Liver (tissue), 8 donors: ENCODE measurements at regions not wholly inside any gene's neighbourhood (a gene's known extent, or its start where the extent isn't known, plus 50 kb on each side); places are given as distances from the start of the nearest gene placed in this dataset.

ENCODE experiments used
- DNase-seq: peaks from one replicate; pipeline ENCODE4 v3.0.0-alpha.2; 2017; ENCODE audit warnings: low spot score
- H3K27ac ChIP-seq, 2 donors: one replicate each; pipeline ENCODE4 v1.7.0; 2013; ENCODE audit warnings: inconsistent platforms in 2 of 2, low read length in 2 of 2, control low read depth in 1 of 2, low read depth in 1 of 2, mild to moderate bottlenecking in 1 of 2
- H3K27me3 ChIP-seq, 4 donors: one replicate each; pipeline versions ENCODE4 v1.6.1 to v1.7.0; 2013; ENCODE audit warnings: low read length in 3 of 4, inconsistent platforms in 1 of 4, mild to moderate bottlenecking in 1 of 4, moderate library complexity in 1 of 4; ENCODE audit not compliant: control insufficient read depth in 4 of 4, insufficient read depth in 4 of 4
- H3K36me3 ChIP-seq, 4 donors: one replicate each; pipeline versions ENCODE4 v1.6.1 to v1.7.0; 2013; ENCODE audit warnings: low read length in 3 of 4, mild to moderate bottlenecking in 3 of 4, low read depth in 1 of 4, moderate library complexity in 1 of 4; ENCODE audit not compliant: control insufficient read depth in 4 of 4, insufficient read depth in 3 of 4
- H3K4me1 ChIP-seq, 4 donors: one replicate each; pipeline versions ENCODE4 v1.6.1 to v1.7.0; 2013; ENCODE audit warnings: low read length in 3 of 4, mild to moderate bottlenecking in 3 of 4, moderate library complexity in 1 of 4; ENCODE audit not compliant: control insufficient read depth in 4 of 4, insufficient read depth in 4 of 4
- H3K4me3 ChIP-seq, 3 donors: one replicate each; pipeline versions ENCODE4 v1.6.1 to v1.7.0; 2013; ENCODE audit warnings: low read length in 3 of 3, control low read depth in 1 of 3, low read depth in 1 of 3, mild to moderate bottlenecking in 1 of 3
- H3K9ac ChIP-seq, 2 donors: one replicate each; pipeline ENCODE4 v1.7.0; 2013; ENCODE audit warnings: low read length in 2 of 2, mild to moderate bottlenecking in 2 of 2, moderate library complexity in 2 of 2, control low read depth in 1 of 2, low read depth in 1 of 2
- H3K9me3 ChIP-seq, 4 donors: one replicate each; pipeline versions ENCODE4 v1.6.1 to v1.7.0; 2013; ENCODE audit warnings: low read length in 3 of 4; ENCODE audit not compliant: control insufficient read depth in 4 of 4
- ATF3 ChIP-seq: IDR thresholded peaks from 2 replicates; pipeline ENCODE4 v1.6.1; 2016; ENCODE audit warnings: antibody characterized with exemption
- CTCF ChIP-seq: fragments of 150-350 bp; IDR thresholded peaks from 2 replicates; pipeline ENCODE4 v1.5.1; 2017; ENCODE audit warnings: improper control_type of control experiment, low read depth, low read length; ENCODE audit not compliant: missing input control
- HNF4A ChIP-seq, 2 donors: conservative IDR thresholded peaks; 2 replicates each; pipeline ENCODE4 v1.6.1; 2016; ENCODE audit warnings: antibody characterized with exemption in 2 of 2, mild to moderate bottlenecking in 2 of 2
- JUND ChIP-seq, 2 donors: IDR thresholded peaks; 2 replicates each; pipeline ENCODE4 v1.6.1; 2016; ENCODE audit warnings: antibody characterized with exemption in 2 of 2
- MAX ChIP-seq: IDR thresholded peaks from 2 replicates; pipeline ENCODE4 v1.6.1; 2016; ENCODE audit warnings: antibody characterized with exemption
- NR2F2 ChIP-seq: IDR thresholded peaks from 2 replicates; pipeline ENCODE4 v1.6.1; 2016; ENCODE audit warnings: antibody characterized with exemption
- RAD21 ChIP-seq, 2 donors: IDR thresholded peaks; 2 replicates each; pipeline ENCODE4 v1.6.1; 2016; ENCODE audit warnings: antibody characterized with exemption in 2 of 2, mild to moderate bottlenecking in 2 of 2
- RXRA ChIP-seq, 2 donors: IDR thresholded peaks; 2 replicates each; pipeline ENCODE4 v1.6.1; 2017 to 2018; ENCODE audit warnings: antibody characterized with exemption in 2 of 2, mild to moderate bottlenecking in 1 of 2
- TAF1 ChIP-seq: conservative IDR thresholded peaks from 2 replicates; pipeline ENCODE4 v1.6.1; 2016; ENCODE audit warnings: antibody characterized with exemption, mild to moderate bottlenecking
- YY1 ChIP-seq: IDR thresholded peaks from 2 replicates; pipeline ENCODE4 v1.6.1; 2016; ENCODE audit warnings: antibody characterized with exemption, mild to moderate bottlenecking
- WGBS: extraction: QIAGEN DNeasy Blood & Tissue Kit; methylation state at CpG from one replicate; pipeline ENCODE4 v1.1.7; 2013; 5-methylcytosine and 5-hydroxymethylcytosine counted together
- donor health status: healthy.
- donor health status: healthy.
- donor health status: healthy.
- donor health status: healthy.
- donor health status: healthy.

GRCh38 chr7:28354601-28355402, 57.5 kb upstream of the CREB5 start:
- no peak overlapping the region for H3K27ac ChIP-seq

GRCh38 chr7:28355635-28356319, 56.5 kb upstream of the CREB5 start:
- no peak overlapping the region for H3K9ac ChIP-seq
- peaks cover 0 to 4% (median under 1%) of the 10 kb centered on the region in 4 donors for H3K27me3 ChIP-seq
- H3K4me1 ChIP-seq, result no peaks in the 10 kb centered on the region
- H3K4me3 ChIP-seq, result no peak overlapping the region
- no peaks in the 10 kb centered on the region for H3K9me3 ChIP-seq
- TF ChIP-seq YY1 (no peak), TAF1 (no peak), MAX (no peak), RAD21 (IDR thresholded peaks at IDR 0.05) (no peak), ATF3 (no peak), NR2F2 (no peak), RXRA (IDR thresholded peaks at IDR 0.05) (no peak), JUND (IDR thresholded peaks at IDR 0.05) (no peak), HNF4A (conservative IDR thresholded peaks at IDR 0.05) (no peak)
- no peak overlapping the region for H3K27ac ChIP-seq
- H3K36me3 ChIP-seq, result no peaks in the 10 kb centered on the region
- DNase-seq, result no peak
- WGBS, result 77% methylated on average over 16 of the region's 16 CpGs

More at GRCh38 chr7:28354601-28355402, 57.5 kb upstream of the CREB5 start:
- no peak for DNase-seq
- Histone ChIP-seq H3K27me3 (peaks cover 0 to 4% (median 2%) of the 10 kb centered on the region in 4 donors), H3K36me3 (no peaks in the 10 kb centered on the region), H3K9ac (no peak overlapping the region), H3K9me3 (no peaks in the 10 kb centered on the region), H3K4me1 (no peaks in the 10 kb centered on the region), H3K4me3 (no peak overlapping the region)
- 89% methylated on average over 8 of the region's 8 CpGs for WGBS
- no peak for TF ChIP-seq CTCF

GRCh38 chr7:28356619-28357018, 55.7 kb upstream of the CREB5 start:
- Histone ChIP-seq H3K27me3 (peaks cover 0 to 4% (median 0%) of the 10 kb centered on the region in 4 donors), H3K4me1 (no peaks in the 10 kb centered on the region), H3K4me3 (no peak overlapping the region), H3K36me3 (no peaks in the 10 kb centered on the region), H3K27ac (no peak overlapping the region), H3K9ac (no peak overlapping the region), H3K9me3 (no peaks in the 10 kb centered on the region)
- 69% methylated on average over 8 of the region's 8 CpGs for WGBS
- TF ChIP-seq TAF1 (no peak), MAX (no peak), RXRA (IDR thresholded peaks at IDR 0.05) (no peak)
- DNase-seq, result no peak
